Fibroblast of lung (primary cell): ENCODE measurements at regions not wholly inside any gene's neighbourhood (a gene's known extent, or its start where the extent isn't known, plus 50 kb on each side); places are given as distances from the start of the nearest gene placed in this dataset.
"Not testable (repeated sequence)": the region's sequence is repeated elsewhere in the genome, so short reads cannot be mapped to it uniquely, and the experiment has no call there.

Source experiments
- DNase-seq, 2 donors: peaks; one replicate each; pipeline versions ENCODE4 v3.0.0 to v3.0.0-alpha.2; 2010; ENCODE audit warnings: low read depth in 2 of 2
- H2AFZ ChIP-seq: 2 replicates; pipeline ENCODE4 v1.5.1; 2012; ENCODE audit warnings: low read length, control low read depth, inconsistent platforms
- H3K27ac ChIP-seq: 2 replicates; pipeline ENCODE4 v1.5.1; 2011; ENCODE audit warnings: low read length, control low read depth; ENCODE audit not compliant: insufficient read depth
- H3K27me3 ChIP-seq: 2 replicates; pipeline ENCODE4 v1.5.1; 2011; ENCODE audit warnings: mild to moderate bottlenecking, low read length; ENCODE audit not compliant: control insufficient read depth, insufficient read depth
- H3K36me3 ChIP-seq: 2 replicates; pipeline ENCODE4 v1.5.1; 2011; ENCODE audit warnings: low read length; ENCODE audit not compliant: control insufficient read depth, insufficient read depth
- H3K4me1 ChIP-seq: 2 replicates; pipeline ENCODE4 v1.5.1; 2011; ENCODE audit warnings: low read length; ENCODE audit not compliant: control insufficient read depth, insufficient read depth; ENCODE audit errors: extremely low read depth
- H3K4me2 ChIP-seq: 2 replicates; pipeline ENCODE4 v1.5.1; 2011; ENCODE audit warnings: low read length, control low read depth; ENCODE audit not compliant: insufficient read depth; ENCODE audit errors: extremely low read depth
- H3K4me3 ChIP-seq, 4 experiments: fragments of 200-600 bp in 1 of 4; sonication (generic) in 1 of 4; replicated peaks in 1 of 4; 2 replicates each; pipeline ENCODE4 v1.5.1; 2011 to 2016; ENCODE audit warnings: low read length in 4 of 4, low read depth in 3 of 4, mild to moderate bottlenecking in 3 of 4, control low read depth in 2 of 4, inconsistent platforms in 1 of 4, mixed read lengths in 1 of 4; ENCODE audit not compliant: insufficient read depth in 1 of 4; ENCODE audit errors: control extremely low read depth in 1 of 4
- H3K79me2 ChIP-seq: 2 replicates; pipeline ENCODE4 v1.5.1; 2012; ENCODE audit warnings: mild to moderate bottlenecking, low read length, inconsistent platforms; ENCODE audit not compliant: control insufficient read depth, insufficient read depth
- H3K9ac ChIP-seq: 2 replicates; pipeline ENCODE4 v1.5.1; 2011; ENCODE audit warnings: mild to moderate bottlenecking, low read length, control low read depth; ENCODE audit not compliant: insufficient read depth
- H3K9me3 ChIP-seq: 2 replicates; pipeline ENCODE4 v1.5.1; 2012; ENCODE audit warnings: low read depth, low read length; ENCODE audit not compliant: control insufficient read depth, insufficient read depth
- H4K20me1 ChIP-seq: 2 replicates; pipeline ENCODE4 v1.5.1; 2011; ENCODE audit warnings: low read length; ENCODE audit not compliant: control insufficient read depth, insufficient read depth; ENCODE audit errors: extremely low read depth
- EZH2 ChIP-seq: IDR thresholded peaks from 2 replicates; pipeline ENCODE4 v1.5.1; 2012; ENCODE audit warnings: low read length, control low read depth, mild to moderate bottlenecking; ENCODE audit errors: missing control alignments
- TF ChIP-seq, protein P1 (sequence below), 2 donors: IDR thresholded peaks in 1 of 2; conservative IDR thresholded peaks in 1 of 2; 1 replicate in 1 of 2; 2 replicates in 1 of 2; pipeline ENCODE4 v1.5.1; 2011 to 2012; ENCODE audit warnings: low read length in 2 of 2, control low read depth in 1 of 2, inconsistent platforms in 1 of 2, low read depth in 1 of 2, mild to moderate bottlenecking in 1 of 2

- TF ChIP-seq, protein P1, sequence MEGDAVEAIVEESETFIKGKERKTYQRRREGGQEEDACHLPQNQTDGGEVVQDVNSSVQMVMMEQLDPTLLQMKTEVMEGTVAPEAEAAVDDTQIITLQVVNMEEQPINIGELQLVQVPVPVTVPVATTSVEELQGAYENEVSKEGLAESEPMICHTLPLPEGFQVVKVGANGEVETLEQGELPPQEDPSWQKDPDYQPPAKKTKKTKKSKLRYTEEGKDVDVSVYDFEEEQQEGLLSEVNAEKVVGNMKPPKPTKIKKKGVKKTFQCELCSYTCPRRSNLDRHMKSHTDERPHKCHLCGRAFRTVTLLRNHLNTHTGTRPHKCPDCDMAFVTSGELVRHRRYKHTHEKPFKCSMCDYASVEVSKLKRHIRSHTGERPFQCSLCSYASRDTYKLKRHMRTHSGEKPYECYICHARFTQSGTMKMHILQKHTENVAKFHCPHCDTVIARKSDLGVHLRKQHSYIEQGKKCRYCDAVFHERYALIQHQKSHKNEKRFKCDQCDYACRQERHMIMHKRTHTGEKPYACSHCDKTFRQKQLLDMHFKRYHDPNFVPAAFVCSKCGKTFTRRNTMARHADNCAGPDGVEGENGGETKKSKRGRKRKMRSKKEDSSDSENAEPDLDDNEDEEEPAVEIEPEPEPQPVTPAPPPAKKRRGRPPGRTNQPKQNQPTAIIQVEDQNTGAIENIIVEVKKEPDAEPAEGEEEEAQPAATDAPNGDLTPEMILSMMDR (conservative IDR thresholded peaks at IDR 0.05 in 1 of 2, IDR thresholded peaks at IDR 0.05 in 1 of 2; ENCODE audit: low read depth in 1 of 2, low read length in 2 of 2), result no peak
- no peak for TF ChIP-seq EZH2
- DNase-seq, result no peak
- H3K79me2 ChIP-seq, result no peaks in the 10 kb centered on the region
- no peak overlapping the region for H3K4me2 ChIP-seq
- no peaks in the 10 kb centered on the region for H3K4me1 ChIP-seq
- H3K27ac ChIP-seq, result no peak overlapping the region
- peaks cover 5% of the 10 kb centered on the region for H3K27me3 ChIP-seq
- no peak overlapping the region for H2AFZ ChIP-seq
- no peak overlapping the region for H3K4me3 ChIP-seq
- no peaks in the 10 kb centered on the region for H3K9me3 ChIP-seq
- no peaks in the 10 kb centered on the region for H3K36me3 ChIP-seq
- no peaks in the 10 kb centered on the region for H4K20me1 ChIP-seq
- H3K9ac ChIP-seq, result no peak overlapping the region
These were observed 72.7 kb upstream of the RTL6 start for GRCh38 chr22:44570476-44571445.

- no peaks in the 10 kb centered on the region for H4K20me1 ChIP-seq
- H3K4me3 ChIP-seq, result no peak overlapping the region
- H3K27ac ChIP-seq, result no peak overlapping the region
- no peaks in the 10 kb centered on the region for H3K4me1 ChIP-seq
- H3K4me2 ChIP-seq, result no peak overlapping the region
- no peaks in the 10 kb centered on the region for H3K79me2 ChIP-seq
- no peaks in the 10 kb centered on the region for H3K36me3 ChIP-seq
- no peak overlapping the region for H3K9ac ChIP-seq
- H3K27me3 ChIP-seq, result peaks cover 2% of the 10 kb centered on the region
- no peak for DNase-seq
- TF ChIP-seq, protein P1 (conservative IDR thresholded peaks at IDR 0.05 in 1 of 2, IDR thresholded peaks at IDR 0.05 in 1 of 2; ENCODE audit: low read depth in 1 of 2, low read length in 2 of 2), result no peak
- no peak for TF ChIP-seq EZH2
- H2AFZ ChIP-seq, result no peak overlapping the region
- no peaks in the 10 kb centered on the region for H3K9me3 ChIP-seq
These were observed 71.5 kb upstream of the RTL6 start for GRCh38 chr22:44569561-44569991.

DNA sequence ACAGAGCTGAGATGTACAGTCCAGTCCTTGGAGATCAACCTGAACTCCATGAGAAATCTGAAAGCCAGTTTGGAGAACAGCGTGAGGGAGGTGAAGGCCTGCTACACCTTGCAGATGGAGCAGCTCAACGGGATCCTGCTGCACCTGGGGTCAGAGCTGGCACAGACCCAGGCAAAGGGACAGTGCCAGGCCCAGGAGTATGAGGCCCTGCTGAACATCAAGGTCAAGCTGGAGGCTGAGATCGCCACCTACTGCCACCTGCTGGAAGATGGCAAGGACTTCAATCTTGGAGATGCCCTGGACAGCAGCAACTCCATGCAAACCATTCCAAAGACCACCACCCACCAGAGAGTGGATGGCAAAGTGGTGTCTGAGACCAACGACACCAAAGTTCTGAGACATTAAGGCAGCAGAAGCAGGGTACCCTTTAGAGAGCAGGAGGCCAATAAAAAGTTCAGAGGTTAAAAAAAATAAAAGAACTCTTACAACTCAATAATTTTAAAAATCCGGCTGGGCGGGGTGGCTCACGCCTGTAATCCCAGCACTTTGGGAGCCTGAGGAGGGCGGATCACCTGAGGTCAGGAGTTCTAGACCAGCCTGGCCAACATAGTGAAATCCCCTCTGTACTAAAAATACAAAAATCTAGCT is 69.9 kb upstream of the RTL6 start:
- H3K27ac ChIP-seq, result no peak overlapping the region
- no peaks in the 10 kb centered on the region for H3K9me3 ChIP-seq
- H3K4me1 ChIP-seq, result no peaks in the 10 kb centered on the region
- H3K36me3 ChIP-seq, result no peaks in the 10 kb centered on the region
- TF ChIP-seq, protein P1 (conservative IDR thresholded peaks at IDR 0.05 in 1 of 2, IDR thresholded peaks at IDR 0.05 in 1 of 2; ENCODE audit: low read depth in 1 of 2, low read length in 2 of 2), result peak; percentile 42 to 69
- no peak for TF ChIP-seq EZH2
- no peak overlapping the region for H3K4me3 ChIP-seq
- DNase-seq, result peak; percentile 15 to 59
- no peaks in the 10 kb centered on the region for H3K79me2 ChIP-seq
- H3K4me2 ChIP-seq, result no peak overlapping the region
- H3K9ac ChIP-seq, result no peak overlapping the region
- no peak overlapping the region for H2AFZ ChIP-seq
- peaks cover 2% of the 10 kb centered on the region for H3K27me3 ChIP-seq
- H4K20me1 ChIP-seq, result no peaks in the 10 kb centered on the region

DNA sequence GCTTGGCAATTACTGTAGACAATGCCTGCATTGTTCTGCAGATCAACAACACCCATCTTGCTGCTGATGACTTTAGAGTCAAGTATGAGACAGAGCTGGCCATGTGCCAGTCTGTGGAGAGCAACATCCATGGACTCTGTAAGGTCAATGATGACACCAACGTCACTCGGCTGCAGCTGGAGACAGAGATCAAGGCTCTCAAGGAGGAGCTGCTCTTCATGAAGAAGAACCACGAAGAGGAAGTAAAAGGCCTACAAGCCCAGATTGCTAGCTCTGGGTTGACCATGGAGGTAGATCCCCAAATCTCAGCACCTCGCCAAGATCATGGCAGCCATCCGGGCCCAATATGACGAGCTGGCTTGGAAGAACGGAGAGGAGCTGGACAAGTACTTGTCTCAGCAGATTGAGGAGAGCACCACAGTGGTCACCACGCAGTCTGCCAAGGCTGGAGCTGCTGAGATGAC is 69.4 kb upstream of the RTL6 start:
- H3K27me3 ChIP-seq, H3K79me2 ChIP-seq, H2AFZ ChIP-seq, H3K4me3 ChIP-seq, H3K4me1 ChIP-seq, H3K36me3 ChIP-seq, H3K9ac ChIP-seq, H3K27ac ChIP-seq, H4K20me1 ChIP-seq, H3K9me3 ChIP-seq, H3K4me2 ChIP-seq: not testable (repeated sequence)
- DNase-seq, result peak in 1 of 2 donors; percentile 37
